B cell (primary cell): ENCODE measurements at regions not wholly inside any gene's neighbourhood (a gene's known extent, or its start where the extent isn't known, plus 50 kb on each side); places are given as distances from the start of the nearest gene placed in this dataset.

Experiments
- CTCF ChIP-seq: fragments of 200-600 bp; IDR thresholded peaks from one replicate; pipeline ENCODE4 v1.8.0; 2022; ENCODE audit warnings: antibody characterized with exemption, mild to moderate bottlenecking
- EZH2 ChIP-seq: IDR thresholded peaks from 2 replicates; pipeline ENCODE4 v1.6.1; 2012; ENCODE audit warnings: borderline replicate concordance, low read depth, mild to moderate bottlenecking, moderate library complexity, low read length; ENCODE audit not compliant: insufficient read depth, poor library complexity, severe bottlenecking

DNA sequence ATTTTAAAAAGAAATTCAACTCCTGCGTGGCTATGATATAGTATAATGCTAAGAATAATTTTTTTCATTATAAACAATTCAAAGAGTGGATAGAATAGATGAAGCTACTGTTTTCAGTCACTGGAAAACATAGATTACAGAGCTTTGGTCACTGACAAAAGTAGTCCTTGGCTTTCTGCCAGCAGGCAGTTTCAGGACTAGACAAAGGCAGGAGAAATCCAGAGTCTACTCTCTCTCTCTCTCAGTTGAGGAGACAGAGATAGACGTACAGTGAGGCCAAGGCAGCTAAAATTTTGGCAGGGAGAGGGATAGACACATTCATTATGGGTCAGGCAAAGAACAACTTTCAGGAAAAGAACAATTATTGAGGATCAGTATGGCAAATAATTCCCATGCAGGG lies 491.4 kb upstream of the CRIM1 start:
- TF ChIP-seq CTCF (no peak), EZH2 (no peak)
